Breast epithelium (tissue), 4 donors: ENCODE measurements at regions not wholly inside any gene's neighbourhood (a gene's known extent, or its start where the extent isn't known, plus 50 kb on each side); places are given as distances from the start of the nearest gene placed in this dataset.

ENCODE experiments used
- DNase-seq, 2 donors: peaks; one replicate each; pipeline ENCODE4 v3.0.0-alpha.2; 2019; ENCODE audit warnings: low spot score in 2 of 2
- H3K27ac ChIP-seq, 2 donors: fragments of 200-600 bp; sonication (generic) in 1 of 2; one replicate each; pipeline ENCODE4 v1.5.1; 2016 to 2019; ENCODE audit warnings: mild to moderate bottlenecking in 1 of 2
- H3K27me3 ChIP-seq, 2 donors: fragments of 200-600 bp; sonication (generic) in 1 of 2; one replicate each; pipeline versions ENCODE4 v1.5.1 to v1.6.0; 2017 to 2019; ENCODE audit warnings: control low read depth in 1 of 2, mild to moderate bottlenecking in 1 of 2
- H3K36me3 ChIP-seq: fragments of 200-600 bp; one replicate; pipeline ENCODE4 v1.5.1; 2019
- H3K4me1 ChIP-seq, 2 donors: fragments of 200-600 bp; sonication (generic); one replicate each; pipeline ENCODE4 v1.5.1; 2016 to 2019; ENCODE audit warnings: control low read depth in 1 of 2
- H3K4me3 ChIP-seq, 3 donors: fragments of 200-600 bp; sonication (generic); 1 replicate in 2 of 3; 2 replicates in 1 of 3; pipeline ENCODE4 v1.5.1; 2016 to 2019; ENCODE audit warnings: mild to moderate bottlenecking in 3 of 3, moderate library complexity in 2 of 3
- H3K9me3 ChIP-seq, 2 donors: fragments of 200-600 bp; sonication (generic) in 1 of 2; one replicate each; pipeline ENCODE4 v1.5.1; 2016 to 2019; ENCODE audit warnings: control low read depth in 1 of 2
- CTCF ChIP-seq, 3 donors: fragments of 450-650 bp; IDR thresholded peaks; one replicate each; pipeline ENCODE4 v1.5.1; 2016 to 2017; ENCODE audit warnings: antibody characterized with exemption in 3 of 3, mild to moderate bottlenecking in 3 of 3, moderate library complexity in 3 of 3
- POLR2A ChIP-seq: fragments of 450-650 bp; IDR thresholded peaks from one replicate; pipeline ENCODE4 v1.6.1; 2016; ENCODE audit warnings: antibody characterized with exemption, mild to moderate bottlenecking, moderate library complexity
- POLR2AphosphoS5 ChIP-seq, 3 donors: sonication (generic); formaldehyde crosslinking; IDR thresholded peaks; one replicate each; pipeline ENCODE4 v1.6.1; 2017; ENCODE audit warnings: antibody characterized with exemption in 3 of 3
- intact Hi-C: fragments of 100-400 bp; cut with DNase I; formaldehyde crosslinking; loops from one replicate; pipeline ENCODE4 v1.15.1; 2023; ENCODE audit warnings: low total_unique reads

DNA sequence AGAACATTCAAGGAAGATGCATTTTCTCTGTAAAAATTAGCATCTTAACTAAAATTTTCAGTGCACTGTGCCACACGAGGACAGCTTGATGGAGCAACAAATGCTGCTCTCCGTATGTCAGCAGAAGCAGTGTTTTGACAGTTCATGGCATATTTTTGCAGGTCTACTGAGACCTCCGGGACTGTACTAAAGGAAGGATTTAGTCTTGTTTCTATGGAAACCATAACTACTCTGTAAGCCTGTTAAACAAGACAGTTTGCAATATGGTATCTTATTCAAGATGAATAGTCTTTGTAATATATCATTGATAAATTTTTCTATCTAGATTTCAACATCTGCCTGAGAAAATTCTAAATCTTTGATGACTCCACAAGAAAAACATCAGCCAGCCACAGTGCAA is 184.0 kb upstream of the GUCY1A2 start:
- Histone ChIP-seq H3K27me3 (no peaks in the 10 kb centered on the region), H3K36me3 (no peaks in the 10 kb centered on the region), H3K4me3 (no peak overlapping the region), H3K27ac (no peak overlapping the region), H3K4me1 (no peaks in the 10 kb centered on the region), H3K9me3 (peaks cover 6 to 9% of the 10 kb centered on the region in 2 donors)
- TF ChIP-seq POLR2A, result no peak
- TF ChIP-seq CTCF (IDR thresholded peaks at IDR 0.05), result no peak
- no peak for TF ChIP-seq POLR2AphosphoS5 (IDR thresholded peaks at IDR 0.05)
- no peak for DNase-seq
- intact Hi-C loops, result no loop called here

- intact Hi-C loops, result no loop called here
- Histone ChIP-seq H3K36me3 (no peaks in the 10 kb centered on the region), H3K4me1 (no peaks in the 10 kb centered on the region), H3K27me3 (no peaks in the 10 kb centered on the region), H3K27ac (no peak overlapping the region), H3K9me3 (peaks cover 0 to 10% of the 10 kb centered on the region in 2 donors), H3K4me3 (no peak overlapping the region)
- TF ChIP-seq POLR2AphosphoS5 (IDR thresholded peaks at IDR 0.05) (no peak), CTCF (IDR thresholded peaks at IDR 0.05) (no peak), POLR2A (no peak)
- DNase-seq, result no peak
Observed at GRCh38 chr11:107198490-107199007, 180.3 kb upstream of the GUCY1A2 start.

DNA sequence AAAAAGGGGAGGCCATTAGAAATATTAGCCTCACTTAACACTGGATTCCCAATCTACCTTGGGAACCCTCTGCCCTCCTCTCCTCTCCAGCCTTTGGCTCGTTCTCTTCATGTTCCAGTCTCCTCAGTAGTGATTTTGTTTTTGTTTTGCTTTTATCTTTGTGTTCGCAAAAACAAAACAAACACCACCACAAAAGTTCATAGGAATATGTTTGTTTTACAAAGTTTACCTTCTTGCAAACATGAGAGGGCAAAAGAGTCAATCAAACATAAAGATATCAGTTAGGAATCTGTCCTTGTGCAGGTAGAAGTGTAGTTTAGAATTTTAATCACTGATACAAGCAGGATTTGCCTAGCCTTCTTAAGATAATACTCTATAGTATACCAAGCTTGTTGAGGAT is 179.7 kb upstream of the GUCY1A2 start:
- intact Hi-C loops, result no loop called here
- no peaks in the 10 kb centered on the region for H3K27me3 ChIP-seq
- no peaks in the 10 kb centered on the region for H3K36me3 ChIP-seq
- H3K4me3 ChIP-seq, result no peak overlapping the region
- no peak overlapping the region for H3K27ac ChIP-seq
- peaks cover 0 to 16% of the 10 kb centered on the region in 2 donors for H3K9me3 ChIP-seq
- no peak for DNase-seq
- H3K4me1 ChIP-seq, result no peaks in the 10 kb centered on the region
- TF ChIP-seq POLR2AphosphoS5 (IDR thresholded peaks at IDR 0.05), result no peak

DNA sequence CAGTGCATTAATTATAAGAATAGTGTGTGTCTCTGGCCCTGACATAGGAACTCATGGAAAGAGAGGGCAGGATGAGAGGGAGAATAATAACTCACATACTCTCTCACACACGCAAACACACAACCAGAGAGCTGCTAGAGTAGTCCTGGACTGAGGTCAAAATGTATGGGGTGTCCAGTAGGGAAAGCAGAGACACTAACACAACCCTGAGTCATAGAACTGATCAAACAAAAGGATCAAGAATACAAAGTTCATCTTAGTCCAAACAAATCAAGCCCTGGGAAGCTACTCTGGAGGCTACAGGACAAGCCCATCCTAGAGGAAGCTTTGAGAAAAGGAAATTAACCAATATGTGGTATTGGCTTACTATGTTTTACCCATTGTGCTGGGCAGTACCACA is 178.5 kb upstream of the GUCY1A2 start:
- Histone ChIP-seq H3K36me3 (no peaks in the 10 kb centered on the region), H3K4me1 (no peaks in the 10 kb centered on the region), H3K4me3 (no peak overlapping the region), H3K27ac (no peak overlapping the region), H3K27me3 (no peaks in the 10 kb centered on the region), H3K9me3 (peaks cover 0 to 24% of the 10 kb centered on the region in 2 donors)
- TF ChIP-seq CTCF (IDR thresholded peaks at IDR 0.05), result no peak
- no peak for TF ChIP-seq POLR2A
- TF ChIP-seq POLR2AphosphoS5 (IDR thresholded peaks at IDR 0.05), result no peak
- intact Hi-C loops, result no loop called here
- DNase-seq, result no peak

DNA sequence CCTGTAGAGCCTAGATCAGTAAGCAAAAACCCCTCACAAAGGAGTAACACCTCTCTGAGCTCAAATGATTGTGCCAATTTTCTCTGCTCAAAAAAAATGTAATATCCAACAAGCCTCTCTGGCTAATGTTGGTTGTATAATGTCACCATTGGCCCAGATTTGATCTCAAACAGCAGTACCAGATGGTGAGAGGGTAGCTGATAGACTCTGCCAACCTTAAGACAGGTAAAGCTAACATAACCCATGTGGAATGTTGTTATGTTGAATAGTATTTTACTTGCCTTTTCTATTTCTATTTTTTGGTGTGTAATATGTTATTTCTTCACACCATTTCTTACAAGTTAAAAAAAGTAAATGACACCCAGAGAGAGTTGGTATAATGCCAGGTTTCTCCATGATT is 166.7 kb upstream of the GUCY1A2 start:
- H3K27ac ChIP-seq, result no peak overlapping the region
- no peak overlapping the region for H3K4me3 ChIP-seq
- no peaks in the 10 kb centered on the region for H3K36me3 ChIP-seq
- TF ChIP-seq CTCF (IDR thresholded peaks at IDR 0.05) (no peak), POLR2AphosphoS5 (IDR thresholded peaks at IDR 0.05) (no peak)
- intact Hi-C loops, result no loop called here
- H3K27me3 ChIP-seq, result no peaks in the 10 kb centered on the region
- no peaks in the 10 kb centered on the region for H3K4me1 ChIP-seq
- DNase-seq, result no peak
- no peaks in the 10 kb centered on the region for H3K9me3 ChIP-seq

GRCh38 chr11:107183953-107184352 is 165.7 kb upstream of the GUCY1A2 start:
- H3K36me3 ChIP-seq, result no peaks in the 10 kb centered on the region
- no peaks in the 10 kb centered on the region for H3K27me3 ChIP-seq
- H3K9me3 ChIP-seq, result no peaks in the 10 kb centered on the region
- no peak overlapping the region for H3K27ac ChIP-seq
- no peak for TF ChIP-seq POLR2AphosphoS5 (IDR thresholded peaks at IDR 0.05)
- TF ChIP-seq POLR2A, result no peak
- no peak for TF ChIP-seq CTCF (IDR thresholded peaks at IDR 0.05)
- no peak overlapping the region for H3K4me3 ChIP-seq
- no peak for DNase-seq
- intact Hi-C loops, result no loop called here
- no peaks in the 10 kb centered on the region for H3K4me1 ChIP-seq
